Suprapubic skin (tissue), 4 donors: ENCODE measurements at regions not wholly inside any gene's neighbourhood (a gene's known extent, or its start where the extent isn't known, plus 50 kb on each side); places are given as distances from the start of the nearest gene placed in this dataset.

Source experiments
- DNase-seq, 2 donors: peaks; one replicate each; pipeline ENCODE4 v3.0.0-alpha.2; 2019; ENCODE audit warnings: low spot score in 2 of 2
- H3K27ac ChIP-seq: fragments of 200-600 bp; sonication (generic); one replicate; pipeline ENCODE4 v1.5.1; 2019
- H3K27me3 ChIP-seq: fragments of 200-600 bp; sonication (generic); one replicate; pipeline ENCODE4 v1.5.1; 2019
- H3K36me3 ChIP-seq: fragments of 200-600 bp; sonication (generic); one replicate; pipeline ENCODE4 v1.5.1; 2019
- H3K4me1 ChIP-seq: fragments of 200-600 bp; sonication (generic); one replicate; pipeline ENCODE4 v1.5.1; 2019
- H3K4me3 ChIP-seq: fragments of 200-600 bp; sonication (generic); one replicate; pipeline ENCODE4 v1.5.1; 2019; ENCODE audit warnings: mild to moderate bottlenecking
- H3K9me3 ChIP-seq: fragments of 200-600 bp; sonication (generic); one replicate; pipeline ENCODE4 v1.5.1; 2019
- CTCF ChIP-seq, 2 donors: fragments of 200-600 bp in 1 of 2; fragments of 450-650 bp in 1 of 2; sonication (generic) in 1 of 2; IDR thresholded peaks; one replicate each; pipeline ENCODE4 v1.5.1; 2016 to 2019; ENCODE audit warnings: antibody characterized with exemption in 2 of 2, mild to moderate bottlenecking in 1 of 2, moderate library complexity in 1 of 2
- EP300 ChIP-seq: sonication (generic); formaldehyde crosslinking; IDR thresholded peaks from one replicate; pipeline ENCODE4 v1.6.1; 2017; ENCODE audit warnings: antibody characterized with exemption
- POLR2A ChIP-seq, 2 donors: fragments of 450-650 bp; IDR thresholded peaks; one replicate each; pipeline ENCODE4 v1.6.1; 2017; ENCODE audit warnings: antibody characterized with exemption in 2 of 2, mild to moderate bottlenecking in 2 of 2, moderate library complexity in 2 of 2
- POLR2AphosphoS5 ChIP-seq, 3 donors: sonication (generic); formaldehyde crosslinking; IDR thresholded peaks; one replicate each; pipeline ENCODE4 v1.6.1; 2017; ENCODE audit warnings: antibody characterized with exemption in 3 of 3
- WGBS: methylation state at CpG from one replicate; pipeline ENCODE4 v1.1.5; 2018; 5-methylcytosine and 5-hydroxymethylcytosine counted together

GRCh38 chr13:76009267-76009890 is 373.2 kb downstream of the LMO7 start:
- no peaks in the 10 kb centered on the region for H3K27me3 ChIP-seq
- H3K36me3 ChIP-seq = no peaks in the 10 kb centered on the region
- no peak overlapping the region for H3K27ac ChIP-seq
- TF ChIP-seq POLR2A (IDR thresholded peaks at IDR 0.05) (no peak), POLR2AphosphoS5 (IDR thresholded peaks at IDR 0.05) (no peak)
- peaks cover 3% of the 10 kb centered on the region for H3K4me1 ChIP-seq
- WGBS = 91% methylated on average over 2 of the region's 2 CpGs
- DNase-seq = no peak
- H3K4me3 ChIP-seq = no peak overlapping the region
- H3K9me3 ChIP-seq = no peaks in the 10 kb centered on the region

- H3K27me3 ChIP-seq = no peaks in the 10 kb centered on the region
- no peak overlapping the region for H3K27ac ChIP-seq
- TF ChIP-seq CTCF (IDR thresholded peaks at IDR 0.05) (no peak), POLR2AphosphoS5 (IDR thresholded peaks at IDR 0.05) (no peak), POLR2A (IDR thresholded peaks at IDR 0.05) (no peak)
- no peaks in the 10 kb centered on the region for H3K9me3 ChIP-seq
- DNase-seq = no peak
- WGBS = 64% methylated on average over 2 of the region's 2 CpGs
- no peak overlapping the region for H3K4me3 ChIP-seq
- no peaks in the 10 kb centered on the region for H3K4me1 ChIP-seq
- no peaks in the 10 kb centered on the region for H3K36me3 ChIP-seq
Observed at GRCh38 chr13:76004416-76004815, 368.3 kb downstream of the LMO7 start.

GRCh38 chr13:76000131-76000530 is 364.0 kb downstream of the LMO7 start:
- H3K27ac ChIP-seq = no peak overlapping the region
- no peaks in the 10 kb centered on the region for H3K9me3 ChIP-seq
- DNase-seq = no peak
- no peak overlapping the region for H3K4me3 ChIP-seq
- no peaks in the 10 kb centered on the region for H3K27me3 ChIP-seq
- H3K36me3 ChIP-seq = no peaks in the 10 kb centered on the region
- TF ChIP-seq POLR2A (IDR thresholded peaks at IDR 0.05) (no peak), POLR2AphosphoS5 (IDR thresholded peaks at IDR 0.05) (no peak), EP300 (no peak), CTCF (IDR thresholded peaks at IDR 0.05) (no peak)
- WGBS = 41% methylated on average over 1 of the region's 1 CpG
- H3K4me1 ChIP-seq = no peaks in the 10 kb centered on the region

GRCh38 chr13:75996582-75996981 is 360.5 kb downstream of the LMO7 start:
- no peaks in the 10 kb centered on the region for H3K9me3 ChIP-seq
- H3K4me3 ChIP-seq = no peak overlapping the region
- no peaks in the 10 kb centered on the region for H3K4me1 ChIP-seq
- TF ChIP-seq POLR2AphosphoS5 (IDR thresholded peaks at IDR 0.05) (no peak), CTCF (IDR thresholded peaks at IDR 0.05) (no peak), POLR2A (IDR thresholded peaks at IDR 0.05) (no peak), EP300 (no peak)
- H3K27me3 ChIP-seq = no peaks in the 10 kb centered on the region
- no peak for DNase-seq
- no peak overlapping the region for H3K27ac ChIP-seq
- WGBS = 80% methylated on average over 2 of the region's 2 CpGs
- no peaks in the 10 kb centered on the region for H3K36me3 ChIP-seq

GRCh38 chr13:75995966-75996365 is 359.8 kb downstream of the LMO7 start:
- H3K4me1 ChIP-seq = no peaks in the 10 kb centered on the region
- H3K4me3 ChIP-seq = no peak overlapping the region
- no peaks in the 10 kb centered on the region for H3K9me3 ChIP-seq
- H3K36me3 ChIP-seq = no peaks in the 10 kb centered on the region
- no peak for DNase-seq
- no peaks in the 10 kb centered on the region for H3K27me3 ChIP-seq
- TF ChIP-seq POLR2A (IDR thresholded peaks at IDR 0.05) (no peak), EP300 (no peak), CTCF (IDR thresholded peaks at IDR 0.05) (no peak), POLR2AphosphoS5 (IDR thresholded peaks at IDR 0.05) (no peak)
- WGBS = 75% methylated on average over 2 of the region's 2 CpGs
- H3K27ac ChIP-seq = no peak overlapping the region

GRCh38 chr13:75993823-75994222 is 357.7 kb downstream of the LMO7 start:
- no peak overlapping the region for H3K27ac ChIP-seq
- H3K9me3 ChIP-seq = no peaks in the 10 kb centered on the region
- H3K4me3 ChIP-seq = no peak overlapping the region
- no peak for TF ChIP-seq POLR2A (IDR thresholded peaks at IDR 0.05)
- no peak for TF ChIP-seq CTCF (IDR thresholded peaks at IDR 0.05)
- no peak for TF ChIP-seq EP300
- TF ChIP-seq POLR2AphosphoS5 (IDR thresholded peaks at IDR 0.05) = no peak
- no peaks in the 10 kb centered on the region for H3K4me1 ChIP-seq
- DNase-seq = no peak
- no peaks in the 10 kb centered on the region for H3K36me3 ChIP-seq
- 91% methylated on average over 8 of the region's 8 CpGs for WGBS
- H3K27me3 ChIP-seq = no peaks in the 10 kb centered on the region
